Pancreas (tissue), 10 donors: ENCODE measurements at regions not wholly inside any gene's neighbourhood (a gene's known extent, or its start where the extent isn't known, plus 50 kb on each side); places are given as distances from the start of the nearest gene placed in this dataset.

ENCODE experiments used
- ATAC-seq, 4 donors: fragments of 200-7000 bp; cut with Tn5 transposase; one replicate each; pipeline versions ENCODE4 v1.8.0 to v1.9.1; 2020; ENCODE audit warnings: mild to moderate bottlenecking in 4 of 4, moderate library complexity in 4 of 4
- DNase-seq, 6 donors: peaks; one replicate each; pipeline ENCODE4 v3.0.0-alpha.2; 2020
- FAIRE-seq: peaks from 2 replicates; lab custom pipeline; 2012; peaks lifted over from hg19 to GRCh38; lab: Jason Lieb, UNC
- H3K27ac ChIP-seq, 4 donors: fragments of 200-600 bp; sonication (generic); 1 replicate in 3 of 4; 2 replicates in 1 of 4; pipeline versions ENCODE4 v1.5.0 to v1.8.0; 2020
- H3K27me3 ChIP-seq, 4 donors: fragments of 200-600 bp; one replicate each; pipeline ENCODE4 v1.8.0; 2021
- H3K36me3 ChIP-seq, 3 donors: fragments of 200-600 bp; sonication (generic) in 1 of 3; one replicate each; pipeline versions ENCODE4 v1.5.0 to v1.8.0; 2020 to 2021
- H3K4me1 ChIP-seq, 3 donors: fragments of 200-600 bp; one replicate each; pipeline ENCODE4 v1.8.0; 2021
- H3K4me3 ChIP-seq, 4 donors: fragments of 200-600 bp; sonication (generic) in 2 of 4; one replicate each; pipeline versions ENCODE4 v1.5.0 to v1.8.0; 2020 to 2021
- H3K9me3 ChIP-seq, 4 donors: fragments of 200-600 bp; one replicate each; pipeline ENCODE4 v1.8.0; 2021
- CTCF ChIP-seq, 4 donors: fragments of 200-600 bp; sonication (generic) in 3 of 4; IDR thresholded peaks; one replicate each; pipeline versions ENCODE4 v1.5.0 to v1.8.0; 2021; ENCODE audit warnings: antibody characterized with exemption in 4 of 4
- WGBS, 2 donors: extraction: QIAGEN DNeasy Blood & Tissue Kit; methylation state at CpG; one replicate each; pipeline ENCODE4 v1.1.7; 2013; 5-methylcytosine and 5-hydroxymethylcytosine counted together
- intact Hi-C, 3 donors: fragments of 100-400 bp; cut with DNase I; formaldehyde crosslinking; loops; one replicate each; pipeline versions ENCODE4 v1.11.1 to v1.14.2; 2022
- donor health status: healthy with polysubstance abuse.
- donor health status: DM: no; HTN: no; CAD: no; lungs with moderate emphysema.
- donor health status: DM: no; HTN: no; CAD: no.
- donor health status: control.
- donor health status: control.
- donor health status: Bipolar disorder and iron deficiency.
- donor health status: DM: yes; HTN: yes; CAD: no.
- donor health status: DM: no; HTN: no; CAD: no.
- donor health status: DM: no; HTN: no; CAD: no.
- donor health status: DM: yes; HTN: yes; CAD: no.

- no peak for FAIRE-seq
- Histone ChIP-seq H3K9me3 (no peaks in the 10 kb centered on the region), H3K27ac (no peak overlapping the region), H3K4me1 (no peaks in the 10 kb centered on the region), H3K27me3 (no peaks in the 10 kb centered on the region), H3K4me3 (no peak overlapping the region), H3K36me3 (no peaks in the 10 kb centered on the region)
- DNase-seq: peak in 3 of 6 donors; percentile 13 to 49 (median 25)
- ATAC-seq: peak in 3 of 4 donors; percentile 66 to 89 (median 83)
- TF ChIP-seq CTCF (IDR thresholded peaks at IDR 0.05): no peak
- 7 to 13% methylated on average over 1 of the region's 1 CpG for WGBS, 2 donors
- intact Hi-C loops: no loop called here
Observed at GRCh38 chr9:89786655-89787054, 181.8 kb downstream of the GADD45G start.

- DNase-seq (no peak), ATAC-seq (no peak), FAIRE-seq (no peak)
- Histone ChIP-seq H3K27ac (no peak overlapping the region), H3K9me3 (no peaks in the 10 kb centered on the region), H3K4me1 (no peaks in the 10 kb centered on the region), H3K27me3 (no peaks in the 10 kb centered on the region), H3K4me3 (no peak overlapping the region), H3K36me3 (no peaks in the 10 kb centered on the region)
- intact Hi-C loops: no loop called here
- no peak for TF ChIP-seq CTCF (IDR thresholded peaks at IDR 0.05)
Observed at GRCh38 chr9:89787595-89787994, 182.8 kb downstream of the GADD45G start.

- FAIRE-seq (no peak), DNase-seq (no peak), ATAC-seq (peak in 1 of 4 donors; percentile 22)
- Histone ChIP-seq H3K27me3 (no peaks in the 10 kb centered on the region), H3K9me3 (no peaks in the 10 kb centered on the region), H3K4me3 (no peak overlapping the region), H3K27ac (no peak overlapping the region), H3K4me1 (no peaks in the 10 kb centered on the region), H3K36me3 (no peaks in the 10 kb centered on the region)
- intact Hi-C loops: no loop called here
- no peak for TF ChIP-seq CTCF (IDR thresholded peaks at IDR 0.05)
Observed at GRCh38 chr9:89788434-89788833, 183.6 kb downstream of the GADD45G start.

GRCh38 chr9:89789922-89790510, 185.2 kb downstream of the GADD45G start:
- Histone ChIP-seq H3K4me3 (no peak overlapping the region), H3K9me3 (no peaks in the 10 kb centered on the region), H3K36me3 (no peaks in the 10 kb centered on the region), H3K27ac (no peak overlapping the region), H3K4me1 (no peaks in the 10 kb centered on the region), H3K27me3 (no peaks in the 10 kb centered on the region)
- no peak for ATAC-seq
- intact Hi-C loops: no loop called here
- no peak for TF ChIP-seq CTCF (IDR thresholded peaks at IDR 0.05)
- no peak for FAIRE-seq
- 91 to 95% methylated on average over 8 of the region's 8 CpGs for WGBS, 2 donors
- DNase-seq: no peak

- ATAC-seq: no peak
- H3K27me3 ChIP-seq: no peaks in the 10 kb centered on the region
- no peak overlapping the region for H3K27ac ChIP-seq
- TF ChIP-seq CTCF (IDR thresholded peaks at IDR 0.05): no peak
- 84 to 85% methylated on average over 2 of the region's 2 CpGs for WGBS, 2 donors
- no peak for DNase-seq
- no peaks in the 10 kb centered on the region for H3K9me3 ChIP-seq
- H3K4me3 ChIP-seq: no peak overlapping the region
- intact Hi-C loops: no loop called here
- no peaks in the 10 kb centered on the region for H3K4me1 ChIP-seq
- no peaks in the 10 kb centered on the region for H3K36me3 ChIP-seq
- no peak for FAIRE-seq
Observed at GRCh38 chr9:89790542-89791109, 185.8 kb downstream of the GADD45G start.
